HepG2 (cell line): ENCODE measurements at regions not wholly inside any gene's neighbourhood (a gene's known extent, or its start where the extent isn't known, plus 50 kb on each side); places are given as distances from the start of the nearest gene placed in this dataset.

Source experiments
- ATAC-seq: fragments of 200-7000 bp; cut with Tn5 transposase; 3 replicates; pipeline ENCODE4 v1.9.1; 2020; ENCODE audit warnings: mild to moderate bottlenecking, moderate library complexity
- BruUV-seq: library from RNA; stranded (reverse); fragments of 400-500 nt; replicated peaks from 2 replicates; lab custom pipeline; 2021; lab: Mats Ljungman, UMichigan
- CTCF ChIA-PET: fragments of 300-600 bp; formaldehyde crosslinking; extraction: SDS; loops from one replicate; lab custom pipeline; 2021; ENCODE audit warnings: low total read pairs, inconsistent platforms, low intra/inter-chr PET ratio; lab: Yijun Ruan, JAX
- POLR2A ChIA-PET: fragments of 350-600 bp; sonication (Branson Sonifier 250); formaldehyde crosslinking; loops from one replicate; lab custom pipeline; 2020; ENCODE audit warnings: antibody characterized with exemption, inconsistent platforms; lab: Yijun Ruan, JAX
- DNase-seq: peaks from one replicate; pipeline ENCODE4 v3.0.0-alpha.2; 2015; ENCODE audit warnings: low spot score
- FAIRE-seq: peaks from 3 replicates; lab custom pipeline; 2011; peaks lifted over from hg19 to GRCh38; lab: Jason Lieb, UNC
- H2AFZ ChIP-seq: one replicate; pipeline ENCODE4 v1.6.1; 2011; ENCODE audit warnings: low read length, inconsistent platforms
- H3K27ac ChIP-seq: fragments of 300-600 bp; 3 replicates; pipeline ENCODE4 v1.8.0; 2011; ENCODE audit warnings: mixed run types, mild to moderate bottlenecking, mixed read lengths, low read length, inconsistent platforms; ENCODE audit not compliant: insufficient read depth; ENCODE audit errors: extremely low read length
- H3K27me3 ChIP-seq, 2 experiments: fragments of 200-600 bp in 1 of 2; 2 replicates in 1 of 2; 3 replicates in 1 of 2; pipeline versions ENCODE4 v1.6.0 to v1.8.0; 2011; ENCODE audit warnings: low read length in 2 of 2, mild to moderate bottlenecking in 2 of 2, moderate library complexity in 2 of 2, inconsistent platforms in 1 of 2; ENCODE audit not compliant: insufficient read depth in 2 of 2, control insufficient read depth in 1 of 2
- H3K36me3 ChIP-seq, 2 experiments: fragments of 200-600 bp in 1 of 2; replicated peaks in 1 of 2; 2 replicates in 1 of 2; 3 replicates in 1 of 2; pipeline versions ENCODE4 v1.5.1 to v1.8.0; 2011; ENCODE audit warnings: low read length in 2 of 2, inconsistent platforms in 1 of 2; ENCODE audit not compliant: insufficient read depth in 2 of 2, control insufficient read depth in 1 of 2
- H3K4me1 ChIP-seq: 2 replicates; pipeline ENCODE4 v1.5.1; 2012; ENCODE audit warnings: low read length, inconsistent platforms; ENCODE audit not compliant: insufficient read depth
- H3K4me2 ChIP-seq: 2 replicates; pipeline ENCODE4 v1.6.0; 2011; ENCODE audit warnings: low read depth, low read length, inconsistent platforms
- H3K4me3 ChIP-seq, 3 experiments: fragments of 200-600 bp in 1 of 3; sonication (generic), shearing (Covaris generic) in 1 of 3; replicated peaks in 1 of 3; 2 replicates each; pipeline ENCODE4 v1.5.1; 2011 to 2016; ENCODE audit warnings: low read length in 3 of 3, inconsistent platforms in 2 of 3, low read depth in 2 of 3, mild to moderate bottlenecking in 2 of 3, control low read depth in 1 of 3, mixed read lengths in 1 of 3; ENCODE audit not compliant: insufficient read depth in 1 of 3
- H3K79me2 ChIP-seq: one replicate; pipeline ENCODE4 v1.6.1; 2011; ENCODE audit warnings: low read length, inconsistent platforms; ENCODE audit not compliant: insufficient read depth
- H3K9ac ChIP-seq: 2 replicates; pipeline ENCODE4 v1.6.0; 2011; ENCODE audit warnings: mild to moderate bottlenecking, low read depth, low read length, inconsistent platforms; ENCODE audit not compliant: insufficient read depth
- H3K9me3 ChIP-seq: 2 replicates; pipeline ENCODE4 v1.5.1; 2012; ENCODE audit warnings: mild to moderate bottlenecking, low read length
- H4K20me1 ChIP-seq: 2 replicates; pipeline ENCODE4 v1.6.0; 2011; ENCODE audit warnings: inconsistent platforms, mild to moderate bottlenecking, low read length, moderate library complexity; ENCODE audit not compliant: insufficient read depth
- MAFF ChIP-seq: IDR thresholded peaks from 2 replicates; pipeline ENCODE4 v1.6.1; 2011; ENCODE audit warnings: low read depth, low read length, improper control_type of control experiment
- MAFK ChIP-seq, 2 experiments: IDR thresholded peaks in 1 of 2; conservative IDR thresholded peaks in 1 of 2; 2 replicates each; pipeline ENCODE4 v1.6.1; 2011; ENCODE audit warnings: improper control_type of control experiment in 2 of 2, low read length in 2 of 2
- ZFP62 ChIP-seq: sonication (generic); formaldehyde crosslinking; IDR thresholded peaks from 2 replicates; pipeline ENCODE4 v1.4.0; 2020; ENCODE audit warnings: missing genetic modification reagents
- ZNF484 ChIP-seq: sonication (generic); formaldehyde crosslinking; IDR thresholded peaks from 2 replicates; pipeline ENCODE4 v1.5.1; 2020; ENCODE audit warnings: mild to moderate bottlenecking, low read depth, missing genetic modification reagents, borderline replicate concordance
- WGBS: methylation state at CpG from one replicate; pipeline ENCODE4 v1.1.6; 2017; ENCODE audit warnings: low lambda C conversion rate; 5-methylcytosine and 5-hydroxymethylcytosine counted together
- in situ Hi-C: cut with HindIII; loops from 2 replicates; pipeline ENCODE4 v1.10.0; 2017; ENCODE audit warnings: low pct_unique_long_range_greater_than_20kb; ENCODE audit not compliant: extremely low pct_ligation_motif_present
- intact Hi-C: fragments of 100-400 bp; cut with micrococcal nuclease; formaldehyde crosslinking; loops from one replicate; pipeline ENCODE4 v1.10.0; 2022; ENCODE audit not compliant: unreplicated experiment
- TF ChIP-seq, protein P1 (sequence below), 2 experiments: IDR thresholded peaks; 2 replicates each; pipeline ENCODE4 v1.6.1; 2011 to 2012; ENCODE audit warnings: low read length in 2 of 2, borderline replicate concordance in 1 of 2, low read depth in 1 of 2, mild to moderate bottlenecking in 1 of 2, moderate library complexity in 1 of 2
- TF ChIP-seq, protein P2 (sequence below): IDR thresholded peaks from 2 replicates; pipeline ENCODE4 v1.4.0; 2020; ENCODE audit warnings: mild to moderate bottlenecking, missing genetic modification reagents

- TF ChIP-seq, protein P1, sequence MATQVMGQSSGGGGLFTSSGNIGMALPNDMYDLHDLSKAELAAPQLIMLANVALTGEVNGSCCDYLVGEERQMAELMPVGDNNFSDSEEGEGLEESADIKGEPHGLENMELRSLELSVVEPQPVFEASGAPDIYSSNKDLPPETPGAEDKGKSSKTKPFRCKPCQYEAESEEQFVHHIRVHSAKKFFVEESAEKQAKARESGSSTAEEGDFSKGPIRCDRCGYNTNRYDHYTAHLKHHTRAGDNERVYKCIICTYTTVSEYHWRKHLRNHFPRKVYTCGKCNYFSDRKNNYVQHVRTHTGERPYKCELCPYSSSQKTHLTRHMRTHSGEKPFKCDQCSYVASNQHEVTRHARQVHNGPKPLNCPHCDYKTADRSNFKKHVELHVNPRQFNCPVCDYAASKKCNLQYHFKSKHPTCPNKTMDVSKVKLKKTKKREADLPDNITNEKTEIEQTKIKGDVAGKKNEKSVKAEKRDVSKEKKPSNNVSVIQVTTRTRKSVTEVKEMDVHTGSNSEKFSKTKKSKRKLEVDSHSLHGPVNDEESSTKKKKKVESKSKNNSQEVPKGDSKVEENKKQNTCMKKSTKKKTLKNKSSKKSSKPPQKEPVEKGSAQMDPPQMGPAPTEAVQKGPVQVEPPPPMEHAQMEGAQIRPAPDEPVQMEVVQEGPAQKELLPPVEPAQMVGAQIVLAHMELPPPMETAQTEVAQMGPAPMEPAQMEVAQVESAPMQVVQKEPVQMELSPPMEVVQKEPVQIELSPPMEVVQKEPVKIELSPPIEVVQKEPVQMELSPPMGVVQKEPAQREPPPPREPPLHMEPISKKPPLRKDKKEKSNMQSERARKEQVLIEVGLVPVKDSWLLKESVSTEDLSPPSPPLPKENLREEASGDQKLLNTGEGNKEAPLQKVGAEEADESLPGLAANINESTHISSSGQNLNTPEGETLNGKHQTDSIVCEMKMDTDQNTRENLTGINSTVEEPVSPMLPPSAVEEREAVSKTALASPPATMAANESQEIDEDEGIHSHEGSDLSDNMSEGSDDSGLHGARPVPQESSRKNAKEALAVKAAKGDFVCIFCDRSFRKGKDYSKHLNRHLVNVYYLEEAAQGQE (IDR thresholded peaks at IDR 0.05; ENCODE audit: borderline replicate concordance in 1 of 2, low read depth in 1 of 2, low read length in 2 of 2), result 0 out of 4 replicates have a peak, but pooled peaks of 1 of the 2 experiments have one; percentile 8
- TF ChIP-seq, protein P2, sequence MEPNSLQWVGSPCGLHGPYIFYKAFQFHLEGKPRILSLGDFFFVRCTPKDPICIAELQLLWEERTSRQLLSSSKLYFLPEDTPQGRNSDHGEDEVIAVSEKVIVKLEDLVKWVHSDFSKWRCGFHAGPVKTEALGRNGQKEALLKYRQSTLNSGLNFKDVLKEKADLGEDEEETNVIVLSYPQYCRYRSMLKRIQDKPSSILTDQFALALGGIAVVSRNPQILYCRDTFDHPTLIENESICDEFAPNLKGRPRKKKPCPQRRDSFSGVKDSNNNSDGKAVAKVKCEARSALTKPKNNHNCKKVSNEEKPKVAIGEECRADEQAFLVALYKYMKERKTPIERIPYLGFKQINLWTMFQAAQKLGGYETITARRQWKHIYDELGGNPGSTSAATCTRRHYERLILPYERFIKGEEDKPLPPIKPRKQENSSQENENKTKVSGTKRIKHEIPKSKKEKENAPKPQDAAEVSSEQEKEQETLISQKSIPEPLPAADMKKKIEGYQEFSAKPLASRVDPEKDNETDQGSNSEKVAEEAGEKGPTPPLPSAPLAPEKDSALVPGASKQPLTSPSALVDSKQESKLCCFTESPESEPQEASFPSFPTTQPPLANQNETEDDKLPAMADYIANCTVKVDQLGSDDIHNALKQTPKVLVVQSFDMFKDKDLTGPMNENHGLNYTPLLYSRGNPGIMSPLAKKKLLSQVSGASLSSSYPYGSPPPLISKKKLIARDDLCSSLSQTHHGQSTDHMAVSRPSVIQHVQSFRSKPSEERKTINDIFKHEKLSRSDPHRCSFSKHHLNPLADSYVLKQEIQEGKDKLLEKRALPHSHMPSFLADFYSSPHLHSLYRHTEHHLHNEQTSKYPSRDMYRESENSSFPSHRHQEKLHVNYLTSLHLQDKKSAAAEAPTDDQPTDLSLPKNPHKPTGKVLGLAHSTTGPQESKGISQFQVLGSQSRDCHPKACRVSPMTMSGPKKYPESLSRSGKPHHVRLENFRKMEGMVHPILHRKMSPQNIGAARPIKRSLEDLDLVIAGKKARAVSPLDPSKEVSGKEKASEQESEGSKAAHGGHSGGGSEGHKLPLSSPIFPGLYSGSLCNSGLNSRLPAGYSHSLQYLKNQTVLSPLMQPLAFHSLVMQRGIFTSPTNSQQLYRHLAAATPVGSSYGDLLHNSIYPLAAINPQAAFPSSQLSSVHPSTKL (CRISPR knock-in tag), result peak; percentile 53
These were observed 224.7 kb upstream of the GBE1 start (continued) for GRCh38 chr3:81985996-81986723.

- no peaks in the 10 kb centered on the region for H3K27me3 ChIP-seq
- H3K9me3 ChIP-seq, result no peaks in the 10 kb centered on the region
- no TSS peak for BruUV-seq
- intact Hi-C loops, result no loop called here
- no peaks in the 10 kb centered on the region for H3K4me1 ChIP-seq
- H3K4me3 ChIP-seq, result no peak overlapping the region
- FAIRE-seq (no peak), ATAC-seq (no peak), DNase-seq (no peak)
- no peaks in the 10 kb centered on the region for H3K36me3 ChIP-seq
- H3K27ac ChIP-seq, result no peak overlapping the region
- no peak overlapping the region for H3K4me2 ChIP-seq
- no peak overlapping the region for H3K9ac ChIP-seq
- WGBS, result 0% methylated on average over 1 of the region's 1 CpG
- H3K79me2 ChIP-seq, result peaks cover 20% of the 10 kb centered on the region
- H4K20me1 ChIP-seq, result no peaks in the 10 kb centered on the region; the same call in 1 of the 2 replicates
- CTCF ChIA-PET, result no interaction called here
- TF ChIP-seq MAFF (peak; percentile 79; the same call in 1 of the 2 replicates), MAFK (conservative IDR thresholded peaks at IDR 0.05 in 1 of 2, IDR thresholded peaks at IDR 0.05 in 1 of 2; ENCODE audit: low read length in 2 of 2) (peak; percentile 62 to 85), ZNF484 (no peak), ZFP62 (no peak)
- TF ChIP-seq, all 625 proteins: peak for 2
- no peak overlapping the region for H2AFZ ChIP-seq
- in situ Hi-C loops, result no loop called here
- POLR2A ChIA-PET, result no interaction called here
These were observed 221.9 kb upstream of the GBE1 start for GRCh38 chr3:81983382-81983781.
